Activated CD8-positive, alpha-beta T cell treated with anti-CD3 and anti-CD28 coated beads for 36 hours (primary cell): ENCODE measurements at regions not wholly inside any gene's neighbourhood (a gene's known extent, or its start where the extent isn't known, plus 50 kb on each side); places are given as distances from the start of the nearest gene placed in this dataset.

Source experiments
- ATAC-seq: fragments of 200-7000 bp; cut with Tn5 transposase; one replicate; pipeline ENCODE4 v1.10.0; 2021; ENCODE audit warnings: mild to moderate bottlenecking, moderate library complexity
- CTCF ChIA-PET: fragments of 350-600 bp; sonication (Branson Sonifier 250); formaldehyde crosslinking; loops from one replicate; lab custom pipeline; 2021; ENCODE audit warnings: antibody characterized with exemption; lab: Charles Lee
- POLR2A ChIA-PET: fragments of 350-600 bp; sonication (Branson Sonifier 250); formaldehyde crosslinking; loops from one replicate; lab custom pipeline; 2021; ENCODE audit warnings: antibody characterized with exemption; lab: Charles Lee
- DNase-seq: peaks from one replicate; pipeline ENCODE4 v3.0.0-alpha.2; 2020
- H3K27ac Mint-ChIP-seq: one replicate; pipeline ENCODE4 v1.8.0; 2021; ENCODE audit warnings: mild to moderate bottlenecking, mixed read lengths
- H3K27me3 Mint-ChIP-seq: one replicate; pipeline ENCODE4 v1.8.0; 2021; ENCODE audit warnings: mixed read lengths
- H3K36me3 Mint-ChIP-seq: one replicate; pipeline ENCODE4 v1.8.0; 2021; ENCODE audit warnings: low read depth, mixed read lengths
- H3K4me1 Mint-ChIP-seq: one replicate; pipeline ENCODE4 v1.8.0; 2021; ENCODE audit warnings: low read depth, mixed read lengths
- H3K4me3 Mint-ChIP-seq: one replicate; pipeline ENCODE4 v1.8.0; 2021; ENCODE audit warnings: mild to moderate bottlenecking, moderate library complexity, mixed read lengths
- H3K9me3 Mint-ChIP-seq: one replicate; pipeline ENCODE4 v1.8.0; 2021; ENCODE audit warnings: mixed read lengths
- intact Hi-C: fragments of 100-400 bp; cut with micrococcal nuclease; formaldehyde crosslinking; loops from one replicate; pipeline ENCODE4 v1.10.0; 2022
- TF ChIP-seq, protein P1 (sequence below): fragments of 200-600 bp; IDR thresholded peaks from one replicate; pipeline ENCODE4 v1.8.0; 2022; ENCODE audit warnings: antibody characterized with exemption, mild to moderate bottlenecking

DNA sequence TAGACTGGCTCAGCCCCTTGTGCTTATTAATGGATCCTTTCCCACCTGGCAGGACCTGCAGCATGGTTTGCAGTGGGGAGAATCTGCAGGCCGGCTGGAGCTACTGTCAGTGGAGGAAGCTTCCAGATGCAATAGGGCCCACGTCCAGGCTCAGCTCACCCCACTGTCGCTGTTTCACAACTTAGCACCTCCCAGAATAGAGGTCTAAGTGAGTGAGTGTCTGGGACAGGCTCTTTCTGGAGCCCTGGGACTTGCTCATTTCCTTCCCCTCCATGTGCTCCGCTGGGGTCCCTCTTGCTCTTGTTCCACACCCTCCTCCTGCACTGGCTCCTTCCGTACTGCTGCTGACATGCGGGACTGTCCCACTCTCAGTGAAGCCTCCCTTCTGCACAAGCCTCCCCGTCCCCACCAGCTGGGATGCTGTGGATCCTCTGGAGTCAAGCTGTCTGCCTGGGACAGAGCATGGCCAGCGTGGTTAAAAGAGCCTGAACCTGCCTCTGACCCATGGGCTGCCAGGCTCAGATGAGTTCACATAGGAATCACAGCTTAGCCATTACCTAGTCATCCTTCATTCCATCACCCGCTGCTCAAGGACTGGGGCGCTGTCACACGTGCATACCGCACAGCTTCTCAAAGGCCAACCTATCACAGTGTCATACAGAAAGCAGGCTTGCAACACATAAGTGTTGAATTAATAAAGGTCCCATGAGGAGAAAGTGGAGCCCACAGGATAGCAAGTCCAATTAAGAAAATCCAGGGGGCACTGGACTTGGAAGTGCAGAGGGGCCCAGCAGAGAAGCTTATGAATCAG is 135.9 kb downstream of the ACKR3 start:
- Mint-ChIP-seq H3K4me1 (no peaks in the 10 kb centered on the region), H3K4me3 (no peak overlapping the region), H3K36me3 (no peaks in the 10 kb centered on the region), H3K27me3 (no peaks in the 10 kb centered on the region), H3K27ac (no peak overlapping the region), H3K9me3 (no peaks in the 10 kb centered on the region)
- CTCF ChIA-PET = no interaction called here
- TF ChIP-seq, protein P1, sequence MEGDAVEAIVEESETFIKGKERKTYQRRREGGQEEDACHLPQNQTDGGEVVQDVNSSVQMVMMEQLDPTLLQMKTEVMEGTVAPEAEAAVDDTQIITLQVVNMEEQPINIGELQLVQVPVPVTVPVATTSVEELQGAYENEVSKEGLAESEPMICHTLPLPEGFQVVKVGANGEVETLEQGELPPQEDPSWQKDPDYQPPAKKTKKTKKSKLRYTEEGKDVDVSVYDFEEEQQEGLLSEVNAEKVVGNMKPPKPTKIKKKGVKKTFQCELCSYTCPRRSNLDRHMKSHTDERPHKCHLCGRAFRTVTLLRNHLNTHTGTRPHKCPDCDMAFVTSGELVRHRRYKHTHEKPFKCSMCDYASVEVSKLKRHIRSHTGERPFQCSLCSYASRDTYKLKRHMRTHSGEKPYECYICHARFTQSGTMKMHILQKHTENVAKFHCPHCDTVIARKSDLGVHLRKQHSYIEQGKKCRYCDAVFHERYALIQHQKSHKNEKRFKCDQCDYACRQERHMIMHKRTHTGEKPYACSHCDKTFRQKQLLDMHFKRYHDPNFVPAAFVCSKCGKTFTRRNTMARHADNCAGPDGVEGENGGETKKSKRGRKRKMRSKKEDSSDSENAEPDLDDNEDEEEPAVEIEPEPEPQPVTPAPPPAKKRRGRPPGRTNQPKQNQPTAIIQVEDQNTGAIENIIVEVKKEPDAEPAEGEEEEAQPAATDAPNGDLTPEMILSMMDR = no peak
- DNase-seq (no peak), ATAC-seq (no peak)
- intact Hi-C loops = no loop called here
- POLR2A ChIA-PET = no interaction called here

DNA sequence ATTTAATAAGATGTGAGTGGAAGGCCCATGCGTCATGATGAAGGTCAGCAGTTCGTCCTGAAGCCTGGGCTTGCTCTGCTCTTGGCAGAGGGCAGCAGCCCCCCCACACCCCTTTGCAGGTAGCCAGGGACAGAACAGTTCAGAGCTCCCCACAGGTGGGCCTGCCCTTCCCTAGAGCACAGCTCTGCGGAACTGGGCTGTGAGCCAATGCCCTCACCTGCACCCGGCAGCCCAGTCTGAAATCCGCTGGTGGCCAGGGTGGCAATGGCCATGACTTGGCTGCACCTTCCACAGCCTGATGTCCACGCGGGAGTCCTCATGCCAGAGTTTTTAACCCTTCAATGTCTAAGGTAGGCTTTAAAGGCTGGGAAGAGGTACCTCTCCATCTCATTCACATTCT is 136.7 kb downstream of the ACKR3 start:
- ATAC-seq (no peak), DNase-seq (no peak)
- intact Hi-C loops = no loop called here
- TF ChIP-seq, protein P1 = no peak
- H3K4me1 Mint-ChIP-seq = no peaks in the 10 kb centered on the region
- POLR2A ChIA-PET = no interaction called here
- H3K4me3 Mint-ChIP-seq = no peak overlapping the region
- CTCF ChIA-PET = no interaction called here
- H3K9me3 Mint-ChIP-seq = no peaks in the 10 kb centered on the region
- H3K36me3 Mint-ChIP-seq = no peaks in the 10 kb centered on the region
- H3K27ac Mint-ChIP-seq = no peak overlapping the region
- no peaks in the 10 kb centered on the region for H3K27me3 Mint-ChIP-seq

GRCh38 chr2:236706803-236707202 is 137.2 kb downstream of the ACKR3 start:
- Mint-ChIP-seq H3K27ac (no peak overlapping the region), H3K27me3 (no peaks in the 10 kb centered on the region), H3K4me1 (no peaks in the 10 kb centered on the region), H3K4me3 (no peak overlapping the region), H3K36me3 (no peaks in the 10 kb centered on the region), H3K9me3 (no peaks in the 10 kb centered on the region)
- intact Hi-C loops = no loop called here
- POLR2A ChIA-PET = no interaction called here
- DNase-seq (no peak), ATAC-seq (no peak)
- CTCF ChIA-PET = no interaction called here
- TF ChIP-seq, protein P1 = no peak

GRCh38 chr2:236711440-236711839 is 141.8 kb downstream of the ACKR3 start:
- no peak overlapping the region for H3K27ac Mint-ChIP-seq
- H3K36me3 Mint-ChIP-seq = no peaks in the 10 kb centered on the region
- DNase-seq = no peak
- TF ChIP-seq, protein P1 = no peak
- H3K27me3 Mint-ChIP-seq = peaks cover 10% of the 10 kb centered on the region
- H3K4me1 Mint-ChIP-seq = no peaks in the 10 kb centered on the region
- H3K4me3 Mint-ChIP-seq = no peak overlapping the region
- no peak for ATAC-seq
- ChIA-PET POLR2A (no interaction called here), CTCF (no interaction called here)
- intact Hi-C loops = no loop called here
- no peaks in the 10 kb centered on the region for H3K9me3 Mint-ChIP-seq

GRCh38 chr2:236712304-236712703 is 142.7 kb downstream of the ACKR3 start:
- Mint-ChIP-seq H3K27me3 (peaks cover 13% of the 10 kb centered on the region), H3K9me3 (no peaks in the 10 kb centered on the region), H3K4me1 (no peaks in the 10 kb centered on the region), H3K36me3 (no peaks in the 10 kb centered on the region), H3K27ac (no peak overlapping the region), H3K4me3 (no peak overlapping the region)
- ATAC-seq = no peak
- intact Hi-C loops = no loop called here
- ChIA-PET CTCF (interaction anchor here (0.6 kb wide), 1 partner anchor 117 kb away, joined by 3 read pairs; no protein-coding TSS in a partner anchor), POLR2A (no interaction called here)
- TF ChIP-seq, protein P1 = no peak
- DNase-seq = no peak
